ENCODE measurements at regions not wholly inside any gene's neighbourhood (a gene's known extent, or its start where the extent isn't known, plus 50 kb on each side); places are given as distances from the start of the nearest gene placed in this dataset.
A peak's percentile ranks its signal among the peaks of the same experiment; 100 is the strongest.
"Not testable (repeated sequence)": the region's sequence is repeated elsewhere in the genome, so short reads cannot be mapped to it uniquely, and the experiment has no call there.

GRCh38 chr5:79924936-79925893 lies 65.8 kb downstream of the MTX3 start:
- no peak for DNase-seq (ENCODE audit: low spot score)

- no peak for DNase-seq (ENCODE audit: low spot score)
Observed at GRCh38 chr5:79923431-79923830, 67.6 kb downstream of the MTX3 start.

GRCh38 chr5:79922626-79923025 lies 68.4 kb downstream of the MTX3 start:
- no peak for DNase-seq (ENCODE audit: low spot score)

- not testable (repeated sequence) for DNase-seq (ENCODE audit: low spot score)
Observed at GRCh38 chr5:79907452-79907851, 83.6 kb downstream of the MTX3 start.

- not testable (repeated sequence) for DNase-seq (ENCODE audit: low spot score)
Observed at GRCh38 chr5:79902571-79902970, 88.5 kb downstream of the MTX3 start.

GRCh38 chr5:79901631-79902030 lies 89.4 kb downstream of the MTX3 start:
- DNase-seq (ENCODE audit: low spot score): no peak

- DNase-seq (ENCODE audit: low spot score): no peak
Observed at GRCh38 chr5:79898611-79899010, 92.5 kb downstream of the MTX3 start.

- DNase-seq (ENCODE audit: low spot score): no peak
Observed at GRCh38 chr5:79893976-79894375, 97.1 kb downstream of the MTX3 start.

GRCh38 chr5:79893485-79893884 lies 97.6 kb downstream of the MTX3 start:
- DNase-seq (ENCODE audit: low spot score): no peak

- no peak for DNase-seq (ENCODE audit: low spot score)
Observed at GRCh38 chr5:79890930-79891249, 100.2 kb downstream of the MTX3 start.

GRCh38 chr5:79890119-79890929 lies 100.7 kb downstream of the MTX3 start:
- no peak for DNase-seq (ENCODE audit: low spot score)

GRCh38 chr5:79888643-79889042 lies 102.4 kb downstream of the MTX3 start:
- DNase-seq (ENCODE audit: low spot score): no peak

GRCh38 chr5:79886925-79887655 lies 104.0 kb downstream of the MTX3 start:
- no peak for DNase-seq (ENCODE audit: low spot score)

- no peak for DNase-seq (ENCODE audit: low spot score)
Observed at GRCh38 chr5:79886456-79886855, 104.6 kb downstream of the MTX3 start.

- not testable (repeated sequence) for DNase-seq (ENCODE audit: low spot score)
Observed at GRCh38 chr5:79879880-79880279, 111.2 kb downstream of the MTX3 start.

GRCh38 chr5:79878721-79879336 lies 112.2 kb downstream of the MTX3 start:
- DNase-seq (ENCODE audit: low spot score): peak; percentile 13

- DNase-seq (ENCODE audit: low spot score): no peak
Observed at GRCh38 chr5:79878136-79878679, 112.9 kb downstream of the MTX3 start.

GRCh38 chr5:79876456-79876855 lies 114.6 kb downstream of the MTX3 start:
- DNase-seq (ENCODE audit: low spot score): no peak

GRCh38 chr5:79875230-79875629 lies 115.8 kb downstream of the MTX3 start:
- DNase-seq (ENCODE audit: low spot score): no peak

- no peak for DNase-seq (ENCODE audit: low spot score)
Observed at GRCh38 chr5:79873187-79873586, 117.9 kb downstream of the MTX3 start.

GRCh38 chr5:79872291-79872690 lies 118.8 kb downstream of the MTX3 start:
- no peak for DNase-seq (ENCODE audit: low spot score)
